Esophagus squamous epithelium (tissue), 4 donors: ENCODE measurements at regions not wholly inside any gene's neighbourhood (a gene's known extent, or its start where the extent isn't known, plus 50 kb on each side); places are given as distances from the start of the nearest gene placed in this dataset.

ENCODE experiments used
- POLR2A ChIP-seq, 4 donors: fragments of 450-650 bp; IDR thresholded peaks; one replicate each; pipeline ENCODE4 v1.6.1; 2017; ENCODE audit warnings: antibody characterized with exemption in 4 of 4, mild to moderate bottlenecking in 4 of 4, moderate library complexity in 3 of 4
- TF ChIP-seq, protein P1 (sequence below), 6 experiments: fragments of 450-650 bp in 4 of 6; fragments of 200-600 bp in 2 of 6; sonication (generic) in 2 of 6; IDR thresholded peaks; one replicate each; pipeline ENCODE4 v1.5.1; 2016 to 2019; ENCODE audit warnings: antibody characterized with exemption in 6 of 6, mild to moderate bottlenecking in 4 of 6, moderate library complexity in 4 of 6

DNA sequence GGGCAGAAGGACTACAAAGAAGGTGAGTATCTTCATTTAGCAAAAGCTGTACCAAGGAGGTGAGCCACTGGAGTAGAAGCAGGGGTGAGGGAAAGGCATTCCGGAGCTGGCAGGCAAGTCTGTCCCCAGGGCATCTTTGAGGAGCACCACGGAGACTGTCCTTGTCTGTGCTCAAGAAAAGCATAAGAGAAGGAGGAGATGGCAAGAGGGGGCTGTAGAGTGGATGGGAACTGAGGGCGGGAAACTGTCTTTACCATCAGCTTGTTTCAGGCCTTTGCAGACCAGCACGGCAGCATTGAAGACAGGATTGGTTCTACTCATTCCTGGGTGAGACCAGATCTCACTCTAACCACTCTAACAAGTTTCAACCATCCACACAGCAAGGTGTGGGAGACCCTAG is 355.8 kb downstream of the AJAP1 start:
- TF ChIP-seq POLR2A (IDR thresholded peaks at IDR 0.05) = no peak
- TF ChIP-seq, protein P1, sequence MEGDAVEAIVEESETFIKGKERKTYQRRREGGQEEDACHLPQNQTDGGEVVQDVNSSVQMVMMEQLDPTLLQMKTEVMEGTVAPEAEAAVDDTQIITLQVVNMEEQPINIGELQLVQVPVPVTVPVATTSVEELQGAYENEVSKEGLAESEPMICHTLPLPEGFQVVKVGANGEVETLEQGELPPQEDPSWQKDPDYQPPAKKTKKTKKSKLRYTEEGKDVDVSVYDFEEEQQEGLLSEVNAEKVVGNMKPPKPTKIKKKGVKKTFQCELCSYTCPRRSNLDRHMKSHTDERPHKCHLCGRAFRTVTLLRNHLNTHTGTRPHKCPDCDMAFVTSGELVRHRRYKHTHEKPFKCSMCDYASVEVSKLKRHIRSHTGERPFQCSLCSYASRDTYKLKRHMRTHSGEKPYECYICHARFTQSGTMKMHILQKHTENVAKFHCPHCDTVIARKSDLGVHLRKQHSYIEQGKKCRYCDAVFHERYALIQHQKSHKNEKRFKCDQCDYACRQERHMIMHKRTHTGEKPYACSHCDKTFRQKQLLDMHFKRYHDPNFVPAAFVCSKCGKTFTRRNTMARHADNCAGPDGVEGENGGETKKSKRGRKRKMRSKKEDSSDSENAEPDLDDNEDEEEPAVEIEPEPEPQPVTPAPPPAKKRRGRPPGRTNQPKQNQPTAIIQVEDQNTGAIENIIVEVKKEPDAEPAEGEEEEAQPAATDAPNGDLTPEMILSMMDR (IDR thresholded peaks at IDR 0.05) = no peak
